KMS-11 (cell line): ENCODE measurements at regions not wholly inside any gene's neighbourhood (a gene's known extent, or its start where the extent isn't known, plus 50 kb on each side); places are given as distances from the start of the nearest gene placed in this dataset.

ENCODE experiments used
- H2AFZ ChIP-seq: fragments of 200-600 bp; sonication (generic); 2 replicates; pipeline ENCODE4 v1.6.1; 2016; ENCODE audit warnings: antibody characterized with exemption, mixed run types, low read depth
- H3K27ac ChIP-seq: fragments of 200-600 bp; sonication (generic); 2 replicates; pipeline ENCODE4 v1.6.1; 2016; ENCODE audit warnings: mild to moderate bottlenecking, mixed run types
- H3K27me3 ChIP-seq: fragments of 200-600 bp; sonication (generic); 2 replicates; pipeline ENCODE4 v1.6.1; 2017; ENCODE audit warnings: mild to moderate bottlenecking, low read depth, mixed run types, moderate library complexity; ENCODE audit not compliant: insufficient read depth
- H3K36me3 ChIP-seq: fragments of 200-600 bp; sonication (generic); 2 replicates; pipeline ENCODE4 v1.6.1; 2017; ENCODE audit warnings: mild to moderate bottlenecking, mixed run types; ENCODE audit not compliant: insufficient read depth
- H3K4me1 ChIP-seq: fragments of 200-600 bp; sonication (generic); 2 replicates; pipeline ENCODE4 v1.6.1; 2016; ENCODE audit warnings: mild to moderate bottlenecking, low read depth, mixed run types; ENCODE audit not compliant: poor library complexity, severe bottlenecking
- H3K4me2 ChIP-seq: fragments of 200-600 bp; sonication (generic); 2 replicates; pipeline ENCODE4 v1.7.0; 2016; ENCODE audit warnings: mild to moderate bottlenecking, mixed run types
- H3K4me3 ChIP-seq: fragments of 200-600 bp; sonication (generic); IDR thresholded peaks from 2 replicates; pipeline ENCODE4 v1.6.1; 2017; ENCODE audit warnings: low read depth, low read length, mixed read lengths; ENCODE audit not compliant: insufficient read depth
- H3K79me2 ChIP-seq: fragments of 200-600 bp; sonication (generic); 2 replicates; pipeline ENCODE4 v1.6.1; 2016; ENCODE audit warnings: low read depth, mixed run types; ENCODE audit not compliant: insufficient read depth
- H3K9ac ChIP-seq: fragments of 200-600 bp; sonication (generic); 2 replicates; pipeline ENCODE4 v1.6.1; 2016; ENCODE audit warnings: mild to moderate bottlenecking, mixed run types
- H4K20me1 ChIP-seq: fragments of 200-600 bp; sonication (generic); 2 replicates; pipeline ENCODE4 v1.6.1; 2016; ENCODE audit warnings: mild to moderate bottlenecking, mixed run types; ENCODE audit not compliant: insufficient read depth
- CTCF ChIP-seq: fragments of 200-600 bp; sonication (generic); conservative IDR thresholded peaks from 2 replicates; pipeline ENCODE4 v1.6.1; 2017; ENCODE audit warnings: low read depth, mild to moderate bottlenecking, antibody characterized with exemption, low read length, moderate library complexity, mixed read lengths

- H3K4me3 ChIP-seq, result no peak overlapping the region
- H3K9ac ChIP-seq, result no peak overlapping the region
- H3K36me3 ChIP-seq, result no peaks in the 10 kb centered on the region
- no peaks in the 10 kb centered on the region for H3K79me2 ChIP-seq
- H4K20me1 ChIP-seq, result no peaks in the 10 kb centered on the region
- H3K4me2 ChIP-seq, result 0 out of 2 replicates have a peak overlapping the region, but pooled peaks have one; percentile 33
- TF ChIP-seq CTCF, result no peak
- no peak overlapping the region for H2AFZ ChIP-seq
- no peak overlapping the region; the same call in 1 of the 2 replicates for H3K27ac ChIP-seq
- no peaks in the 10 kb centered on the region for H3K27me3 ChIP-seq
- H3K4me1 ChIP-seq, result peaks cover 7% of the 10 kb centered on the region
Observed at GRCh38 chr11:96567667-96568066, 177.9 kb downstream of the JRKL start.

GRCh38 chr11:96576383-96576782 lies 186.6 kb downstream of the JRKL start:
- no peaks in the 10 kb centered on the region for H4K20me1 ChIP-seq
- H3K27me3 ChIP-seq, result no peaks in the 10 kb centered on the region
- TF ChIP-seq CTCF, result no peak
- no peaks in the 10 kb centered on the region for H3K79me2 ChIP-seq
- H3K4me2 ChIP-seq, result no peak overlapping the region
- no peak overlapping the region for H3K27ac ChIP-seq
- no peak overlapping the region for H3K9ac ChIP-seq
- H3K4me3 ChIP-seq, result no peak overlapping the region
- H3K4me1 ChIP-seq, result no peaks in the 10 kb centered on the region
- no peaks in the 10 kb centered on the region for H3K36me3 ChIP-seq
- no peak overlapping the region for H2AFZ ChIP-seq

- H3K9ac ChIP-seq, result no peak overlapping the region
- no peaks in the 10 kb centered on the region for H3K4me1 ChIP-seq
- no peaks in the 10 kb centered on the region for H3K79me2 ChIP-seq
- H3K27ac ChIP-seq, result no peak overlapping the region
- no peaks in the 10 kb centered on the region for H3K36me3 ChIP-seq
- no peak overlapping the region for H3K4me3 ChIP-seq
- H4K20me1 ChIP-seq, result no peaks in the 10 kb centered on the region
- no peak overlapping the region for H3K4me2 ChIP-seq
- H2AFZ ChIP-seq, result no peak overlapping the region
- H3K27me3 ChIP-seq, result no peaks in the 10 kb centered on the region
- TF ChIP-seq CTCF, result no peak
Observed at GRCh38 chr11:96578379-96578778, 188.6 kb downstream of the JRKL start.

- no peaks in the 10 kb centered on the region for H3K79me2 ChIP-seq
- H3K4me3 ChIP-seq, result no peak overlapping the region
- no peak overlapping the region for H3K4me2 ChIP-seq
- no peak overlapping the region for H3K9ac ChIP-seq
- H3K27ac ChIP-seq, result no peak overlapping the region
- no peaks in the 10 kb centered on the region for H3K36me3 ChIP-seq
- no peaks in the 10 kb centered on the region for H3K27me3 ChIP-seq
- H2AFZ ChIP-seq, result no peak overlapping the region
- TF ChIP-seq CTCF, result no peak
- H4K20me1 ChIP-seq, result no peaks in the 10 kb centered on the region
- no peaks in the 10 kb centered on the region for H3K4me1 ChIP-seq
Observed at GRCh38 chr11:96579656-96580055, 189.8 kb downstream of the JRKL start.
